Kidney epithelial cell (primary cell): ENCODE measurements at regions not wholly inside any gene's neighbourhood (a gene's known extent, or its start where the extent isn't known, plus 50 kb on each side); places are given as distances from the start of the nearest gene placed in this dataset.

Source experiments
- DNase-seq: peaks from one replicate; pipeline ENCODE4 v3.0.0-alpha.2; 2010; ENCODE audit warnings: low read depth
- H3K27me3 ChIP-seq: 2 replicates; pipeline ENCODE4 v1.6.0; 2011; ENCODE audit warnings: low read length; ENCODE audit not compliant: control insufficient read depth, insufficient read depth
- H3K36me3 ChIP-seq: 2 replicates; pipeline ENCODE4 v1.5.1; 2011; ENCODE audit warnings: low read length; ENCODE audit not compliant: control insufficient read depth, insufficient read depth
- H3K4me3 ChIP-seq: 2 replicates; pipeline ENCODE4 v1.5.1; 2011; ENCODE audit warnings: low read depth, mild to moderate bottlenecking, control low read depth, low read length
- TF ChIP-seq, protein P1 (sequence below): IDR thresholded peaks from 2 replicates; pipeline ENCODE4 v1.5.1; 2011; ENCODE audit warnings: mild to moderate bottlenecking, moderate library complexity, low read length, control low read depth, inconsistent platforms; ENCODE audit not compliant: insufficient read depth, poor library complexity, severe bottlenecking

DNA sequence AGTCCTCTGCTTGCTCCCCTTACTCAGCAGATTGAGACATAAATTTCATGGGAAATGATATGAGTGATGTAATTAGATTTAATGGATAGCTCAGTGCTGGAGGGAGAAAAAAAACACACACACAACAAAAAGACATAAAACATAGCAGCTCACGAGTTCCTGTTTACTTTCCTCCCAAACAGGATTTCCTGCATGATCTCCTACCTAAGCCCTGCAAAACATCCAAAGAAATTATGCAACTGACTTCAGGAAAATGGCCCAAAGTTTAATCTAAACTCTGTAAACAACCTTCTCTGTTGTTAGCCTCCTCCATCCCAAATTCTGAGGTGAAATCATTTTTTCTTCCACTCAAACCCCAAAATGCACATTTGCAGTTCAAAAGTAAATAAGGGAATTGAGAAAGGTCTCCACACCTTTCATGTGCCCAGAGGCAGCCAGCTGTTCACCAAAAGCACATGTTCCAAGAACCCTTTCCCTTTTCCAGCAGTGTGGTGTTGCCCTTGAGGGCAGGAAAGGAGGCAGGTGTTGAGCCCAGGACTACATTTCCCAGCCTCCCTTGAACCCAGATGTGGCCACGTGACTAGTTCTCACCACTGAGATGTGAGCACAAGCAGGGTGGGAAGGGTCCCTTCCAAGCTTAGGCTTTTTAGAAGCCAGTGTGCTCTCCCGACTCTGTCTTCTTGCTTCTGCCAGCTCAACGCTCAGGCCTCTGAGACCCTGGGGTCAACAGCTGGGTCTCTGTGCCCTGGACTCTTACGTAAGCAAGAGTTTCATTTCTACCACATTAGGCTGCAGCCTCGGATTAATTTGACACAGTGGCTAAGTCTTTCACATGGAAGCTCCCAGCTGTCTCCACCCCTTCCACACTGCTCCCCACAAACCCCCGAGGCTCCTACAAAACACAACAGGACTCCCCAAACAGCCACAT lies 301.2 kb downstream of the CTTN start:
- no peaks in the 10 kb centered on the region for H3K36me3 ChIP-seq
- TF ChIP-seq, protein P1, sequence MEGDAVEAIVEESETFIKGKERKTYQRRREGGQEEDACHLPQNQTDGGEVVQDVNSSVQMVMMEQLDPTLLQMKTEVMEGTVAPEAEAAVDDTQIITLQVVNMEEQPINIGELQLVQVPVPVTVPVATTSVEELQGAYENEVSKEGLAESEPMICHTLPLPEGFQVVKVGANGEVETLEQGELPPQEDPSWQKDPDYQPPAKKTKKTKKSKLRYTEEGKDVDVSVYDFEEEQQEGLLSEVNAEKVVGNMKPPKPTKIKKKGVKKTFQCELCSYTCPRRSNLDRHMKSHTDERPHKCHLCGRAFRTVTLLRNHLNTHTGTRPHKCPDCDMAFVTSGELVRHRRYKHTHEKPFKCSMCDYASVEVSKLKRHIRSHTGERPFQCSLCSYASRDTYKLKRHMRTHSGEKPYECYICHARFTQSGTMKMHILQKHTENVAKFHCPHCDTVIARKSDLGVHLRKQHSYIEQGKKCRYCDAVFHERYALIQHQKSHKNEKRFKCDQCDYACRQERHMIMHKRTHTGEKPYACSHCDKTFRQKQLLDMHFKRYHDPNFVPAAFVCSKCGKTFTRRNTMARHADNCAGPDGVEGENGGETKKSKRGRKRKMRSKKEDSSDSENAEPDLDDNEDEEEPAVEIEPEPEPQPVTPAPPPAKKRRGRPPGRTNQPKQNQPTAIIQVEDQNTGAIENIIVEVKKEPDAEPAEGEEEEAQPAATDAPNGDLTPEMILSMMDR: no peak
- no peaks in the 10 kb centered on the region for H3K27me3 ChIP-seq
- no peak for DNase-seq
- no peak overlapping the region for H3K4me3 ChIP-seq

DNA sequence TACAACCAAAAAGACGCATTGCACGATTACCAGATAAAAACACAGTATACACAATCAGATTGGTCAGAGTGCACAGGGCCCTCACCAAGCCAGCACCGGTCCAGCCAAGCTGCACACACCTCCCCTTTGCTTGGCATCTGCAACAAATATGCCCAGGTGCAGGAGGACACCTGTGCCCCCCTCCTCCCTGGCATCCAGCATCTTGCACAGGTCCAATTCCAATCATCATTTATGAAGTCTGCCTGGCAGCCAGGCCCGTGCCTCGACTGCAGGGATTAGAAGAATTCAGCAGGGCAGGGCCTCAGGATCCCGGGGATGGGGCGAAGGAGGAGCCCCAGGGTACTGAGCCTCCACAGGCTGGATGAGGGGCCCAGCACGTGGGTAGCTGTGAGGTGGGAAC lies 302.1 kb downstream of the CTTN start:
- no peak overlapping the region for H3K4me3 ChIP-seq
- TF ChIP-seq, protein P1: no peak
- no peak for DNase-seq
- no peaks in the 10 kb centered on the region for H3K36me3 ChIP-seq
- no peaks in the 10 kb centered on the region for H3K27me3 ChIP-seq

DNA sequence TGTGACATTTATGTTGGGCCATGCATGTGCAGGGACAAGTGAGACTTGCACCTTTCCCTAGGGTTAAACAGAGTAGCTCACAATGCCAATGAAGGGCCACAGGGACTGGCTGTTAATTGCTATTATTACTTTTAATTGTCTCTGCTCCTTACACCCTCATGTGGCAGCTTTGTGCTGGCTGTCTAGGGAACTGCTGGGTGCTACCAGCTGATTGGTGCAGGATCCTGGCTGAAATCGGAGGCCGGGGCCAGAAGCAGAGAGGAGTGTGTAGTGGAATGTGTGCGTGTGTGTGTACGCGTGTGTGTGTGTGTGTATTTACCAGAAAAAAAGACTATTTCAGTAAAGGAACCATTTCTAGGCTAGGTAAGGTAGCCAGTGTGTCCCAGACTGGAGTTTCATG lies 302.5 kb downstream of the CTTN start:
- Histone ChIP-seq H3K4me3 (no peak overlapping the region), H3K36me3 (no peaks in the 10 kb centered on the region), H3K27me3 (no peaks in the 10 kb centered on the region)
- DNase-seq: no peak
- TF ChIP-seq, protein P1: no peak

DNA sequence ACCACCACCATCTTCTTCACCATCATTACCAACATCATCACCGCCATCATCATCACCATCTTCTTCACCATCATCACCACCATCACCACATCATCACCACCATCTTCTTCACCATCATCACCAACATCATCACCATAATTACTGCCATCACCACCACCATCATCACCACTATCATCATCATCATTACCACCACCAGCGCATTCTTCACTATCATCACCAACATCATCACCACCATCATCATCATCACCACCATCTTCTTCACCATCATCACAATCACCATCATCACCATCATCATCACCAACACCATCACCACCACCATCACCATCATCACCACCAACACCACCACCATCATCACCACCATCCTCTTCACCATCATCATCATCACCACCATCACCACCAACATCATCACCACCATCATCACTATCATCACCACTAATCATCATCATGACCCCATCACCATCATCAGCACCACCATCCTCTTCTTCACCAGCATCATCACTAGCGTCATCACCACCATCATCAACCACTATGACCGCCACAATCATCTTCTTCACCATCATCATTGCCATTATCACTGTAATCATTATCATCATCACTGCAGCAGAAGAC lies 303.8 kb downstream of the CTTN start:
- Histone ChIP-seq H3K27me3 (no peaks in the 10 kb centered on the region), H3K36me3 (no peaks in the 10 kb centered on the region), H3K4me3 (no peak overlapping the region)
- DNase-seq: no peak
- TF ChIP-seq, protein P1: no peak

DNA sequence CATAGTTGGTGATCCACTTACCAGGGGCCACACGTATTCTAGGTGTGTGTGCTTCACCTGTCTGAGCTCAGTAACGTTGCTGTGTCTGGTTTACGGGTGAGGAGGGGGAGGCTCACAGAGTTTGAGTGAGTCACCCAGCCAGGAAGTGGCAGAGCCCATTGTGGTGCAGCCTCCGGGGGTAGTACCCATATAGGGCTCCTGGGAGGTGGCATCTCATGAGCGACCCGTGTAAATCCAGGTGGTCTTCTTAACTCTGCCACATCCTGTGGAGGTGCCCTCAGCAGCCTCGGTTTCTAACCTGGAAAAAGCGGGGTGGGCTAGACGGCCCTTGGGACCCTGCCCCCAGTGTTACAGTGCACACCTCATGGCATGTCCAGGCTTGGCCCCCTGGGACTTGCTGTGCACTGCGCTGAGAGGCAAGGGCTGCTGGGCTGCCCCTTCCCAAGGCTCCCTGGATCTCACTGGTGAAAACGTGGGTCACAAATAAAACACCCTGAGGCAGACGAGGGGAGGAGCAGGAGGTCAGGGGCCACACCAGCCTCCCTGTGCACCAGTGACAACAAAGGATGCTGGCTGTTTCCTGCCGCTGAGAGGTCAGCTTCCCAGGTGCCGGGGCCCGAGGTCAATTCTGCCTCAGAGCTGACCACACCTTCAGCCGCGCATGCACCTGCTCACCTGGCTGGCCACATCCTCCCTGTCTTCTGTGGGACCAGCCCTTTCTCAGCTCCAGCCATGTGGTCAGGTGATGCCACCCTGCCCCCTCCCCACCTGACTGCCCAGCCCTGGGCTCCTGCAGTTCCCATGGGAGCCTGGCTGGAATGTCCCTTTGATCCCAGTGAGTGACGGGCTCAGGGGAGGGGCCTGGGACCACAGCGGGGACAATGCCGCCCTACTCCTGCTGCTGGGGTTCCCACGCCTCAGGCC lies 305.1 kb downstream of the CTTN start:
- DNase-seq: no peak
- H3K27me3 ChIP-seq: no peaks in the 10 kb centered on the region
- TF ChIP-seq, protein P1: no peak
- no peak overlapping the region for H3K4me3 ChIP-seq
- H3K36me3 ChIP-seq: no peaks in the 10 kb centered on the region
